GM13977 (cell line): ENCODE measurements at regions not wholly inside any gene's neighbourhood (a gene's known extent, or its start where the extent isn't known, plus 50 kb on each side); places are given as distances from the start of the nearest gene placed in this dataset.
"Not testable (repeated sequence)": the region's sequence is repeated elsewhere in the genome, so short reads cannot be mapped to it uniquely, and the experiment has no call there.

Source experiments
- DNase-seq: peaks from one replicate; pipeline ENCODE4 v3.0.0; 2012; ENCODE audit warnings: low spot score
- in situ Hi-C: fragments of 300-500 bp; cut with MboI; formaldehyde crosslinking; loops from one replicate; pipeline ENCODE4 v1.12.0; 2022; ENCODE audit warnings: low sequenced_read_pairs, low pct_unique_long_range_greater_than_20kb, mixed read lengths, inconsistent platforms; ENCODE audit not compliant: unreplicated experiment
- TF ChIP-seq, protein P1 (sequence below): IDR thresholded peaks from 2 replicates; pipeline ENCODE4 v1.5.1; 2012; ENCODE audit warnings: mild to moderate bottlenecking, control low read depth; ENCODE audit not compliant: insufficient read depth; ENCODE audit errors: extremely low read depth, missing control alignments

DNA sequence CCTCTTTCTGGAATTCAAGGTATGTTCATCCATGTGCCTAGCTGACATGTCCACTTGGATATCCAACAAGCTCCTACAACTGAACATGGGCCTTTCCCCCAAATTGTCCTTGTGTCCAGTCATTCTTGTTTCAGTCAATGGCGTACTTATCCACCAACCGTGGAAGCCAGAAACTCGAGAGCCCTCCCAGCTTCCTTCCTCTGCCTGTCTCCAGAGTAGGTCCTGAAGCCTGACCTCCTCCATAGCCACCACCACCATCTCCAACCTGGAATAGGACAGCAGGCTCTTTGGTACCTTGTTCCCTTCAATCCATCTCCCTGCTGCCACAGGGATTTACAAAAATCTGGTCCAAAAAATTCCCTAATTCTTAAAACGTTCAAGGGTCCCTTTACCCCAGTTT lies 305.1 kb downstream of the RPS24 start:
- TF ChIP-seq, protein P1, sequence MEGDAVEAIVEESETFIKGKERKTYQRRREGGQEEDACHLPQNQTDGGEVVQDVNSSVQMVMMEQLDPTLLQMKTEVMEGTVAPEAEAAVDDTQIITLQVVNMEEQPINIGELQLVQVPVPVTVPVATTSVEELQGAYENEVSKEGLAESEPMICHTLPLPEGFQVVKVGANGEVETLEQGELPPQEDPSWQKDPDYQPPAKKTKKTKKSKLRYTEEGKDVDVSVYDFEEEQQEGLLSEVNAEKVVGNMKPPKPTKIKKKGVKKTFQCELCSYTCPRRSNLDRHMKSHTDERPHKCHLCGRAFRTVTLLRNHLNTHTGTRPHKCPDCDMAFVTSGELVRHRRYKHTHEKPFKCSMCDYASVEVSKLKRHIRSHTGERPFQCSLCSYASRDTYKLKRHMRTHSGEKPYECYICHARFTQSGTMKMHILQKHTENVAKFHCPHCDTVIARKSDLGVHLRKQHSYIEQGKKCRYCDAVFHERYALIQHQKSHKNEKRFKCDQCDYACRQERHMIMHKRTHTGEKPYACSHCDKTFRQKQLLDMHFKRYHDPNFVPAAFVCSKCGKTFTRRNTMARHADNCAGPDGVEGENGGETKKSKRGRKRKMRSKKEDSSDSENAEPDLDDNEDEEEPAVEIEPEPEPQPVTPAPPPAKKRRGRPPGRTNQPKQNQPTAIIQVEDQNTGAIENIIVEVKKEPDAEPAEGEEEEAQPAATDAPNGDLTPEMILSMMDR: no peak
- no peak for DNase-seq
- in situ Hi-C loops: no loop called here

DNA sequence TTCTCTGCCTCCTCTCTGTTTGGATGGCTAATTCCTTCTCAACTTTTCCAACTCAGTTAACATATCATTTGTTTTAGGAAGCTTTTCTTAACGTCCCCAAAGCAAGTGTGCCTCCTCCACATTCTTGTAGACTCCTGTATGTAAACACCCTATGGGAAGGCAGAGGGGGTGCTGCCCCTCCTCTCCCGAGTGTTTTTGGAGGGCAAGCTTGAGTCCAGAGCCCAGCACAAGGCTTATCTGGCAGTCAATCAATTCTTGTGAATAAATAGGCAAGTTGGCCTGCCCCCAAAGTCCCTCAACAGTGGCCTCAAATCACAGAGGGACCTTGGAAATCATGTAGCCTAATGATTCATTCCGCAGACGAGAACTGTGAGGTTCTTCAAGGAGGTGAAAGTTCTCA lies 305.6 kb downstream of the RPS24 start:
- in situ Hi-C loops: no loop called here
- DNase-seq: no peak
- TF ChIP-seq, protein P1: no peak

DNA sequence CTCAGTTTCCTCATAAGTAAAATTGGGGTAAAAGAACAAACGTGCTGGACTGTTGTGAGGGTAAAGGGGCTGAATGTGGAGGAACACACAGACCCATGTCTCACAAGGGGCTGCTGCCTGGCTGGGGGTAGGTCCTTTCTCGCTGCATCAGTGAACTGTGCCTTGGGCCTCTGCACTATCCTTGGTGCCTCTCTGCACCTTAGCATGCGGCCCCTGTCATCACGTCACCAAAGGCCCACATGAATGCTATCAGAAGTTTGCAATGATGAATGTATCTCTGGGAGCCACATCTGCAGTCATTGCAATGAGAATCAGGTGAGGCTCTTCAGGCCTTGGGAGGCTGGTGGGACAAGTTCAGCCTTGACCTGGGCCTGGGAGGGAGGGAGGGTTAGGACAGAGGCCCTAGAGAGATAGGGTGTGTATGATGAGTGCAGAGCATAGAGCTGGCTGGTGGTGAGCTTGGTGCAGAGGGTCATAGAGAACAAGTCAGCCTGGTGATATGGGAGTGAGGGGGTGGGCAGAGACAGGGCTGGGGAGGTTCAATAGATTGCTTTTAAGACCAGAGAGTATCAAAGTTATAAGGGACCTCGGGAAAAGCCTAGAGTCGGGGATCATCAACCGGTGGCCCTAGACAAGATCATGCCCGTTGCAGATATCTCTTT lies 308.4 kb downstream of the RPS24 start:
- TF ChIP-seq, protein P1: no peak
- in situ Hi-C loops: no loop called here
- DNase-seq: no peak

DNA sequence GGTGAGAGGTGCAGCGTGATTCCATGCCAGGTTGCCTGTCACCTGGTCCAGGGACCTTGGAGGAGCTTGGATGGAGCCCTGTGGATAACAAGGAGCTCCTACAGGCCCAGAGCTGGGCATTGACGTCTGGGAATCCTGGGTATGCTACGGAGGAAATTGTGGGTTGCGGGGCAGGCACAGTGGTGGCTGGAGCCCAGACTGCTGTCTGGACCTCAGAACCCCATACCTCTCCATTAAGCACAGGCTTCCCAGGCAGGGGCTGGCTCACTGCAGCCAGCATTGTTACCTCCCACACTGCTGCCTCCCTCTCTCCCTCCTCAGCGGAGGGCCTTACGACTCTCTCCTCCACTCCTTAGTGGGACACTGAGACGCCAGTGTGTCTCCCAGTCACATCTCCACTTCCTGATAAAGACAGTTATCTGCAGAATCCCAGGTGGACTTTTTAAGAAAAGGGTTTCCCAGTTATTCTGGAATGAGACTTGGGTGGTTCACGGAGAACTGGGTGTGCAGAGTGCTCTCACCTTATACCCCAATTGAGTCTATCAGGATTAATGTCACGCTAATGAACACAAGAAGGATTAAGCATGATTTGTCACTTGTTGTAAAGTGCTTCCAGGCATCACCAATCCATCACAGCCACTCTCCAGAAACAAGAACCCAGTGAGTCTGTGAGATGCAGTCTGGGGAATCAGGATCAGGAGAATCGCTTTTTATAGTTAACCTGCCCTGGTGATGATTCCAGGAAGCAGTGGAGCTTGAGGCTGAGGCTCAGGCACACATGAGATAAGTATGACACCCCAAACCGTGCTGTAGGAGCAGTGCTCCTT lies 309.4 kb downstream of the RPS24 start:
- TF ChIP-seq, protein P1: no peak
- DNase-seq: no peak
- in situ Hi-C loops: no loop called here

DNA sequence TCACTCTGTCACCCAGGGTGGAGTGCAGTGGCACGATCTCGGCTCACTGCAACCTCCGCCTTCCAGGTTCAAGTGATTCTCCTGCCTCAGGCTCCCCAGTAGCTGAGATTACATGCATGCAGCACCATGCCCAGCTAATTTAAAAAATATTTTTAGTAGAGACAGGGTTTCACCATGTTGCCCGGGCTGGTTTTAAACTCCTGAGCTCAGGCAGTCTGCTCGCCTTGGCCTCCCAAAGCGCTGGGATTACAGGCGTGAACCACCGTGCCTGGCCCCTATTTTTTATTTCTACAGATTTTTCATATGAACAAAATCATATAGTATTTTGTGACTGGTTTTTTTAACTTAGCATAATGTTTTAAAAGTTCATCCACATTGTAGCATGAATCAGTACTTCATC lies 310.6 kb downstream of the RPS24 start:
- DNase-seq, in situ Hi-C loops: not testable (repeated sequence)

DNA sequence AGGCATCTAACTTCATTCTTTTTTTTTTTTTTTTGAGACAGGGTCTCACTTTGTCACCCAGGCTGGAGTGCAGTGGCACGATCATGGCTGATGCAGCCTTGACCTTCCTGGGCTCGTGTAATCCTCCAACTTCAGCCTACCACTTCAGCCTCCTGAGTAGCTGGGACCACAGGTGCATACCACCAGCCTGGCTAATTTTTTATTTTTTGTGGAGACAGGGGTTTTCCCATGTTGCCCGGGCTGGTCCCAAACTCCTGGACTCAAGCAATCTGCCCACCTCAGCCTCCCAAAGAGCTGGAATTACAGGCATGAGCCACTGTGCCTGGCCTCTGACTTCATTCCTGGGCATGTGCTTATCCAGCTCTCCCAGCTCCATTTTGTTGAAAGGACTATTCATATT lies 311.9 kb downstream of the RPS24 start:
- in situ Hi-C loops: not testable (repeated sequence)

DNA sequence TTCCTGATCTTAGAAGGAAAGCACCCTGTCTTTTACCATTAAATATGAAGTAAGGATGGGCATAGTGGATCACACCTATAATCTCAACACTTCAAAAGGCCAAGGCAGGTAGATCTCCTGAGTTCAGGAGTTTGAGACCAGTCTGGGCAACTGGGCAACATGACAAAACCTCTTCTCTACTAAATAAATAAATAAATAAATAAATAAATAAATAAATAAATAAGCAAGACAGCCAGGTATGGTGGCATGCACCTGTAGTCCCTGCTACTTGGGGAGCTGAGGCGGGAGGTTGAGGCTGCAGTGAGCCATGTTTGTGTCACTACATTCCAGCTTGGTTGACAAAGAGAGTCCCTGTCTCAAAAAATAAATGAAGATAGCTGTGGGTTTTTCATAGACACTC lies 313.1 kb downstream of the RPS24 start:
- no peak for DNase-seq
- in situ Hi-C loops: no loop called here

More for the DNA sequence above, 311.9 kb downstream of the RPS24 start:
- not testable (repeated sequence) for DNase-seq

More for the DNA sequence above, 313.1 kb downstream of the RPS24 start:
- TF ChIP-seq, protein P1: no peak
